ENCODE measurements at regions not wholly inside any gene's neighbourhood (a gene's known extent, or its start where the extent isn't known, plus 50 kb on each side); places are given as distances from the start of the nearest gene placed in this dataset.

DNA sequence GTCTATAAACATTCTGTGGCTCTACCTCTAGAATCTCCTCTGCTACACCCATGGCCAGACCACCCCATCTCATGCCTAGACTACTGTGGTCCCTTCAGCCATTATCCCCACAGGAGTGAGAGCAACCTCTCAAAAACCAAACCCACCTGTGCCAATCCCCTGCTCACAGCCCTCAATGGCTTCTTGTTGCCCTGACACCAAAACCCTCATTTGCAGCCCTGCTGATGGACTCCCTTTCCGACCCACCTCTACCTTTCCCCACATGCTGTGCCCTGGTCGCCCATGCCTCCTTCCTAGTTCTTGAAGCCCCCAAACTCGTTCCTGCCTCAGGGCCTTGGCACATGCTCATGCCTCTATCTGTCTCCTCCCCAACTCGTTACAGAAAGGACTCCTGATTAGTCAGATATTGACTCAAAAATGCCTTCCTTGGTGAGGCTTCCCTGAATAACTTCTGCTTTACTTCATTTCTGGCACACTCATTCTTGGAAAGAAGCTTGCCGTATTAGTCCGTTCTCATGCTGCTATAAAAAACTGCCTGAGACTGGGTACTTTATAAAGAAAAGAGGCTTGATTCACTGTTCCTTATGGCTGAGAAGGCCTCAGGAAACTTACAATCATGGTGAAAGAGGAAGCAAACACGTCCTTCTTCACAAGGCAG is 104.2 kb downstream of the TEX36 start:
- 71 to 77% (median 74%) methylated on average over 7 of the region's 7 CpGs for WGBS, 4 donors
- H3K4me1 ChIP-seq (replicated peaks in 1 of 2) = no peaks in the 10 kb centered on the region
- H3K9me3 ChIP-seq (replicated peaks in 1 of 3) = no peaks in the 10 kb centered on the region
- H3K27me3 ChIP-seq = no peaks in the 10 kb centered on the region
- intact Hi-C loops (cut with DNase I) = no loop called here
- no peaks in the 10 kb centered on the region for H3K36me3 ChIP-seq (replicated peaks in 1 of 2)
- no peak overlapping the region for H3K27ac ChIP-seq
- TF ChIP-seq, protein P1, sequence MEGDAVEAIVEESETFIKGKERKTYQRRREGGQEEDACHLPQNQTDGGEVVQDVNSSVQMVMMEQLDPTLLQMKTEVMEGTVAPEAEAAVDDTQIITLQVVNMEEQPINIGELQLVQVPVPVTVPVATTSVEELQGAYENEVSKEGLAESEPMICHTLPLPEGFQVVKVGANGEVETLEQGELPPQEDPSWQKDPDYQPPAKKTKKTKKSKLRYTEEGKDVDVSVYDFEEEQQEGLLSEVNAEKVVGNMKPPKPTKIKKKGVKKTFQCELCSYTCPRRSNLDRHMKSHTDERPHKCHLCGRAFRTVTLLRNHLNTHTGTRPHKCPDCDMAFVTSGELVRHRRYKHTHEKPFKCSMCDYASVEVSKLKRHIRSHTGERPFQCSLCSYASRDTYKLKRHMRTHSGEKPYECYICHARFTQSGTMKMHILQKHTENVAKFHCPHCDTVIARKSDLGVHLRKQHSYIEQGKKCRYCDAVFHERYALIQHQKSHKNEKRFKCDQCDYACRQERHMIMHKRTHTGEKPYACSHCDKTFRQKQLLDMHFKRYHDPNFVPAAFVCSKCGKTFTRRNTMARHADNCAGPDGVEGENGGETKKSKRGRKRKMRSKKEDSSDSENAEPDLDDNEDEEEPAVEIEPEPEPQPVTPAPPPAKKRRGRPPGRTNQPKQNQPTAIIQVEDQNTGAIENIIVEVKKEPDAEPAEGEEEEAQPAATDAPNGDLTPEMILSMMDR (IDR thresholded peaks at IDR 0.05) = no peak
- TF ChIP-seq POLR2A (IDR thresholded peaks at IDR 0.05) = no peak
- DNase-seq = no peak
- no peak overlapping the region for H3K4me3 ChIP-seq

GRCh38 chr10:125575843-125576242 is 107.1 kb downstream of the TEX36 start:
- intact Hi-C loops (cut with DNase I) = no loop called here
- DNase-seq = no peak

GRCh38 chr10:125568156-125568555 is 114.8 kb downstream of the TEX36 start:
- Histone ChIP-seq H3K9me3 (replicated peaks in 1 of 3) (no peaks in the 10 kb centered on the region), H3K4me1 (replicated peaks in 1 of 2) (peaks cover 0 to 14% of the 10 kb centered on the region in 2 donors), H3K27me3 (peaks cover 3% of the 10 kb centered on the region), H3K27ac (no peak overlapping the region), H3K36me3 (replicated peaks in 1 of 2) (no peaks in the 10 kb centered on the region), H3K4me3 (no peak overlapping the region)
- TF ChIP-seq POLR2A (IDR thresholded peaks at IDR 0.05) = no peak
- TF ChIP-seq, protein P1 (IDR thresholded peaks at IDR 0.05) = no peak
- DNase-seq = no peak
- intact Hi-C loops (cut with DNase I) = no loop called here
- 85 to 95% (median 89%) methylated on average over 4 of the region's 4 CpGs for WGBS, 4 donors

More at GRCh38 chr10:125575843-125576242, 107.1 kb downstream of the TEX36 start:
- Histone ChIP-seq H3K9me3 (replicated peaks in 1 of 3) (no peaks in the 10 kb centered on the region), H3K4me3 (no peak overlapping the region), H3K27ac (no peak overlapping the region), H3K4me1 (replicated peaks in 1 of 2) (no peaks in the 10 kb centered on the region), H3K27me3 (no peaks in the 10 kb centered on the region), H3K36me3 (replicated peaks in 1 of 2) (no peaks in the 10 kb centered on the region)
- TF ChIP-seq POLR2A (IDR thresholded peaks at IDR 0.05) = no peak
- TF ChIP-seq, protein P1 (IDR thresholded peaks at IDR 0.05) = no peak
- WGBS, 4 donors = 70 to 81% (median 71%) methylated on average over 4 of the region's 4 CpGs; no CpG with 5 or more reads in 1 of the 4 donors

GRCh38 chr10:125567529-125567928 is 115.4 kb downstream of the TEX36 start:
- Histone ChIP-seq H3K4me1 (replicated peaks in 1 of 2) (peaks cover 0 to 14% of the 10 kb centered on the region in 2 donors), H3K27me3 (peaks cover 3% of the 10 kb centered on the region), H3K27ac (no peak overlapping the region), H3K36me3 (replicated peaks in 1 of 2) (no peaks in the 10 kb centered on the region), H3K9me3 (replicated peaks in 1 of 3) (no peaks in the 10 kb centered on the region), H3K4me3 (no peak overlapping the region)
- intact Hi-C loops (cut with DNase I) = no loop called here
- WGBS, 4 donors = 78 to 85% (median 82%) methylated on average over 6 of the region's 6 CpGs
- no peak for TF ChIP-seq POLR2A (IDR thresholded peaks at IDR 0.05)
- TF ChIP-seq, protein P1 (IDR thresholded peaks at IDR 0.05) = no peak
- DNase-seq = no peak

Data from adrenal gland (tissue), 9 donors.